ENCODE measurements at regions not wholly inside any gene's neighbourhood (a gene's known extent, or its start where the extent isn't known, plus 50 kb on each side); places are given as distances from the start of the nearest gene placed in this dataset.
"Not testable (repeated sequence)": the region's sequence is repeated elsewhere in the genome, so short reads cannot be mapped to it uniquely, and the experiment has no call there.

DNA sequence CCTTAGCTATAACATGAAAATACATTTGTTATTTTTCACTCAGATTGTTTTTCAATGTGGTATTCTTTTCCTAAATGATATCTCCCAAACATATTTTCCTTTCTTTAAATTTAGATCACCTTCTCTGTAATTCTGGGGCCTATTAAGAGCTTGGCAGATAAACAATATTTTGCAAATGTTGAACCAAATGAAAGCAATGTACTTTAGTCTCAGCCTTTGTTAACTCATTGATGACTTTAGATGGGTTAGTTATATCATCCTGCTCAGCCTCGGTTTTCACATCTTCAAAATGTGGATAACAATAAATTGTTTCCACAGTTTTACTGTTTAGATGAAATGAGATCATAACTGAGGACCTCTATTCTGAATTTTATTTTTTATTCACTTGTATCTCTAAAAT is 1205.2 kb downstream of the SUCLG1 start:
- TF ChIP-seq, protein P1, sequence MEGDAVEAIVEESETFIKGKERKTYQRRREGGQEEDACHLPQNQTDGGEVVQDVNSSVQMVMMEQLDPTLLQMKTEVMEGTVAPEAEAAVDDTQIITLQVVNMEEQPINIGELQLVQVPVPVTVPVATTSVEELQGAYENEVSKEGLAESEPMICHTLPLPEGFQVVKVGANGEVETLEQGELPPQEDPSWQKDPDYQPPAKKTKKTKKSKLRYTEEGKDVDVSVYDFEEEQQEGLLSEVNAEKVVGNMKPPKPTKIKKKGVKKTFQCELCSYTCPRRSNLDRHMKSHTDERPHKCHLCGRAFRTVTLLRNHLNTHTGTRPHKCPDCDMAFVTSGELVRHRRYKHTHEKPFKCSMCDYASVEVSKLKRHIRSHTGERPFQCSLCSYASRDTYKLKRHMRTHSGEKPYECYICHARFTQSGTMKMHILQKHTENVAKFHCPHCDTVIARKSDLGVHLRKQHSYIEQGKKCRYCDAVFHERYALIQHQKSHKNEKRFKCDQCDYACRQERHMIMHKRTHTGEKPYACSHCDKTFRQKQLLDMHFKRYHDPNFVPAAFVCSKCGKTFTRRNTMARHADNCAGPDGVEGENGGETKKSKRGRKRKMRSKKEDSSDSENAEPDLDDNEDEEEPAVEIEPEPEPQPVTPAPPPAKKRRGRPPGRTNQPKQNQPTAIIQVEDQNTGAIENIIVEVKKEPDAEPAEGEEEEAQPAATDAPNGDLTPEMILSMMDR (IDR thresholded peaks at IDR 0.05) = no peak
- TF ChIP-seq POLR2A (IDR thresholded peaks at IDR 0.05) = no peak
- H3K9me3 ChIP-seq = no peaks in the 10 kb centered on the region
- ATAC-seq = no peak
- H3K4me3 ChIP-seq = no peak overlapping the region
- H3K27me3 ChIP-seq = no peaks in the 10 kb centered on the region
- 69 to 80% methylated on average over 1 of the region's 1 CpG for WGBS, 2 donors
- DNase-seq = no peak
- no peaks in the 10 kb centered on the region for H3K4me1 ChIP-seq
- intact Hi-C loops (cut with DNase I) = no loop called here
- no peaks in the 10 kb centered on the region for H3K36me3 ChIP-seq (replicated peaks in 1 of 2; ENCODE audit: insufficient read depth in 1 of 2, low read depth in 2 of 2)
- no peak overlapping the region for H3K27ac ChIP-seq

DNA sequence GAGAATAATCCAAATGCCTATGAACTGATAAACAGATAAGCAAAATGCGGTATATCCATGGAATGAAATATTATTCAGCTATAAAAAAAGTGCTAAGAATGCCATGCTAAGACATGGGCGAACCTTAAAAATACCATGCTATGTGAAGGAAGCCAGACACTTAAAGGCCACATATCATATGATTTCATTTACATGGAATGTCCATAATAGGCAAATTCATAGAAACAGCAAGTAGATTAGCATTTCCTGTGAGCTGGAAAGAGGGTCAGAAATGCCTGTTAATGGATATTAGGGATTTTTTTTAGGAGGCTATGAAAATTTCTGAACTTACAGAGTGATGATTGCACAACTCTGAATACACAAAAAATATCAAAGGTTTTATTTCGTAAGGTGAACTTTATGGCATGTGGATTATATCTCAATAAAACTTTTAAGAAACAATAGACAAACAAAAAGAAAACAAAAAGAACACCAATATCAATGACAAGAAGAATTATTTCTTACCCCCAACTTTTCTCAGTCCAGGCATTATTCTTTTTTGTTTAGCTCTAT is 1207.7 kb downstream of the SUCLG1 start:
- H3K36me3 ChIP-seq (replicated peaks in 1 of 2; ENCODE audit: insufficient read depth in 1 of 2, low read depth in 2 of 2) = no peaks in the 10 kb centered on the region
- H3K9me3 ChIP-seq = no peaks in the 10 kb centered on the region
- ATAC-seq (no peak), DNase-seq (no peak)
- TF ChIP-seq, protein P1 (IDR thresholded peaks at IDR 0.05) = no peak
- TF ChIP-seq POLR2A (IDR thresholded peaks at IDR 0.05) = no peak
- WGBS, 2 donors = 72 to 73% methylated on average over 3 of the region's 3 CpGs
- H3K27me3 ChIP-seq = no peaks in the 10 kb centered on the region
- H3K27ac ChIP-seq = no peak overlapping the region
- no peaks in the 10 kb centered on the region for H3K4me1 ChIP-seq
- intact Hi-C loops (cut with DNase I) = no loop called here
- no peak overlapping the region for H3K4me3 ChIP-seq

- H3K27me3 ChIP-seq; H3K4me1 ChIP-seq; H3K9me3 ChIP-seq; intact Hi-C loops (cut with DNase I); ATAC-seq; H3K27ac ChIP-seq; H3K36me3 ChIP-seq (replicated peaks in 1 of 2; ENCODE audit: insufficient read depth in 1 of 2, low read depth in 2 of 2); H3K4me3 ChIP-seq; DNase-seq: not testable (repeated sequence)
- 91 to 93% methylated on average over 19 to 27 of the region's 30 CpGs for WGBS, 2 donors
These were observed 1213.1 kb downstream of the SUCLG1 start for GRCh38 chr2:83245806-83246537.

DNA sequence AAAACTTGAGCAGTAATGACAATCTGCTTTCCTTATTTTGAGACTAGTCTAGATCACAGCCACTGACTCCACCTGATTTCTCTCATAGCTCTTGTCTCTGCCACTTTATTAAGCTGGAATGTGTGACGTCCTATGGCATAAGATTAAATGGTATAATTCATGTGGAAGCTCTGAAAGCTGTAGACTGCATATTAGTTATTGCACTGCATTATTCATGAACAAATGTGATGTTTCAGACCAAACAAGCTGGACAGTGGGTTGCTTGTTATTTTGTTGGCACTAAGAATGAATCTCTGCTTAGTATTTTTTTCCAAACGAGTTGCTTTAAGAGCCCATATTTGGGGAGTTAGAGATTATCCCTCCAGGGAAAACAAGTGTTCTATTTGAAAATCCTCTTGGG is 1218.5 kb downstream of the SUCLG1 start:
- DNase-seq (no peak), ATAC-seq (no peak)
- no peak overlapping the region for H3K27ac ChIP-seq
- no peaks in the 10 kb centered on the region for H3K4me1 ChIP-seq
- no peaks in the 10 kb centered on the region for H3K27me3 ChIP-seq
- H3K36me3 ChIP-seq (replicated peaks in 1 of 2; ENCODE audit: insufficient read depth in 1 of 2, low read depth in 2 of 2) = no peaks in the 10 kb centered on the region
- TF ChIP-seq, protein P1 (IDR thresholded peaks at IDR 0.05) = no peak
- no peak for TF ChIP-seq POLR2A (IDR thresholded peaks at IDR 0.05)
- no peak overlapping the region for H3K4me3 ChIP-seq
- intact Hi-C loops (cut with DNase I) = no loop called here
- WGBS, 2 donors = 32 to 41% methylated on average over 2 of the region's 2 CpGs
- no peaks in the 10 kb centered on the region for H3K9me3 ChIP-seq

DNA sequence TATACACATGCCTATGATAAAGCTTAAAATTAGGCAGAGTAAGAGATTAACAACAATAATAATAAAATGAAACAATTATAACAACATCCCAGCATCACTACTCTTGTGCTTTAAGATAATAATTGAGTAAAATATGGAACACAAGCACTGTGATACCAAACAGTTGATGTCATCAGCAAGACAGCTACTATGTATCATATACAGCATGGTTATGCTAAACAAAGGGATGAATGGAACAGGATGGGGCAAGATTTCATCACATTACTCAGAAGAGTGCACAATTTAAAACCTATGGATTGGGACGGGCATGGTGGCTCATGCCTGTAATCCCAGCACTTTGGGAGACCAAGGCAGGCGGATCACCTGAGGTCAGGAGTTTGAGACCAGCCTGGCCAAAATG is 1221.0 kb downstream of the SUCLG1 start:
- Histone ChIP-seq H3K4me3 (no peak overlapping the region), H3K9me3 (no peaks in the 10 kb centered on the region), H3K27ac (no peak overlapping the region), H3K36me3 (replicated peaks in 1 of 2; ENCODE audit: insufficient read depth in 1 of 2, low read depth in 2 of 2) (no peaks in the 10 kb centered on the region), H3K27me3 (no peaks in the 10 kb centered on the region), H3K4me1 (no peaks in the 10 kb centered on the region)
- ATAC-seq (no peak), DNase-seq (no peak)
- intact Hi-C loops (cut with DNase I) = no loop called here
- TF ChIP-seq POLR2A (IDR thresholded peaks at IDR 0.05) = no peak
- 73 to 79% methylated on average over 2 of the region's 2 CpGs for WGBS, 2 donors

DNA sequence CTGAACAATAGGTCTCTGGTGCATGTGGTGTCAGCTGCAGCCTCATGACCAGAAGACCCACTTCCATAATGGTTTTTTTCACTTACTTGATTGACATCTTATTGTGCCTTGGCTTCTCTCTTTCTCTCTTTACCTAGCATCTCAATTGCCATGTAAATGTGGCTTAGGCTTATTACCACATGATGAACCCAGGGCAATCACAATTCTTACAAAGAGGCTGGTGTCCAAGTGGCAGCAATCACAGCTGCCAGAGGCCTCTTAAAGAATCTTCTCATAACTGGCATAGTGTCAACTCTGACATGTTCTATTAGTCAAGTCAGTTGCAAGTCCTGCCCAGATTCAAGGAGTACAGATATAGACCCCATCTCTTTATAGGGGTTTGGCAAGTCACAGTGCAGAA is 1224.8 kb downstream of the SUCLG1 start:
- no peaks in the 10 kb centered on the region for H3K9me3 ChIP-seq
- H3K4me1 ChIP-seq = no peaks in the 10 kb centered on the region
- no peak overlapping the region for H3K4me3 ChIP-seq
- H3K27ac ChIP-seq = no peak overlapping the region
- no peaks in the 10 kb centered on the region for H3K27me3 ChIP-seq
- intact Hi-C loops (cut with DNase I) = no loop called here
- DNase-seq (no peak), ATAC-seq (no peak)
- no peaks in the 10 kb centered on the region for H3K36me3 ChIP-seq (replicated peaks in 1 of 2; ENCODE audit: insufficient read depth in 1 of 2, low read depth in 2 of 2)
- TF ChIP-seq POLR2A (IDR thresholded peaks at IDR 0.05) = no peak
- TF ChIP-seq, protein P1 (IDR thresholded peaks at IDR 0.05) = no peak

All from body of pancreas (tissue), 4 donors.